Testis (tissue), 2 donors: ENCODE measurements at regions not wholly inside any gene's neighbourhood (a gene's known extent, or its start where the extent isn't known, plus 50 kb on each side); places are given as distances from the start of the nearest gene placed in this dataset.

ENCODE experiments used
- DNase-seq: peaks from one replicate; pipeline ENCODE4 v3.0.0-alpha.2; 2019
- H3K27ac ChIP-seq, 2 donors: fragments of 200-600 bp; sonication (generic); one replicate each; pipeline ENCODE4 v1.5.1; 2019
- H3K27me3 ChIP-seq: fragments of 200-600 bp; sonication (generic); one replicate; pipeline ENCODE4 v1.5.1; 2019
- H3K36me3 ChIP-seq: fragments of 200-600 bp; sonication (generic); one replicate; pipeline ENCODE4 v1.5.1; 2017; ENCODE audit warnings: low read depth; ENCODE audit errors: missing control alignments
- H3K4me1 ChIP-seq: fragments of 200-600 bp; sonication (generic); one replicate; pipeline ENCODE4 v1.5.1; 2019
- H3K4me3 ChIP-seq, 2 donors: fragments of 200-600 bp; sonication (generic); one replicate each; pipeline ENCODE4 v1.5.1; 2017 to 2019
- H3K9me3 ChIP-seq: fragments of 200-600 bp; sonication (generic); one replicate; pipeline ENCODE4 v1.5.1; 2017
- CTCF ChIP-seq, 3 experiments: fragments of 450-650 bp in 2 of 3; fragments of 200-600 bp in 1 of 3; sonication (generic) in 1 of 3; IDR thresholded peaks; one replicate each; pipeline ENCODE4 v1.5.1; 2016 to 2019; ENCODE audit warnings: antibody characterized with exemption in 3 of 3, mild to moderate bottlenecking in 2 of 3, moderate library complexity in 1 of 3
- POLR2A ChIP-seq: fragments of 450-650 bp; IDR thresholded peaks from one replicate; pipeline ENCODE4 v1.6.1; 2017; ENCODE audit warnings: antibody characterized with exemption, mild to moderate bottlenecking, moderate library complexity
- WGBS, 2 donors: methylation state at CpG; one replicate each; pipeline ENCODE4 v1.1.5; 2018; 5-methylcytosine and 5-hydroxymethylcytosine counted together
- intact Hi-C: fragments of 100-400 bp; cut with DNase I; formaldehyde crosslinking; loops from one replicate; pipeline ENCODE4 v1.15.1; 2023; ENCODE audit warnings: low total_unique reads

GRCh38 chr20:60201198-60201835, 243.1 kb downstream of the CDH26 start:
- Histone ChIP-seq H3K27ac (no peak overlapping the region), H3K27me3 (no peaks in the 10 kb centered on the region), H3K9me3 (no peaks in the 10 kb centered on the region), H3K4me3 (no peak overlapping the region), H3K36me3 (no peaks in the 10 kb centered on the region), H3K4me1 (no peaks in the 10 kb centered on the region)
- DNase-seq: no peak
- TF ChIP-seq POLR2A (no peak), CTCF (IDR thresholded peaks at IDR 0.05) (no peak)
- WGBS, 2 donors: 84 to 92% methylated on average over 2 of the region's 2 CpGs
- intact Hi-C loops: no loop called here

- no peaks in the 10 kb centered on the region for H3K4me1 ChIP-seq
- H3K27me3 ChIP-seq: no peaks in the 10 kb centered on the region
- no peaks in the 10 kb centered on the region for H3K9me3 ChIP-seq
- H3K27ac ChIP-seq: no peak overlapping the region
- intact Hi-C loops: no loop called here
- no peaks in the 10 kb centered on the region for H3K36me3 ChIP-seq
- no peak overlapping the region for H3K4me3 ChIP-seq
- 69 to 76% methylated on average over 4 to 5 of the region's 5 CpGs for WGBS, 2 donors
- DNase-seq: no peak
- TF ChIP-seq POLR2A: no peak
- no peak for TF ChIP-seq CTCF (IDR thresholded peaks at IDR 0.05)
Observed at GRCh38 chr20:60202046-60202445, 243.8 kb downstream of the CDH26 start.

- no peak for TF ChIP-seq POLR2A
- Histone ChIP-seq H3K36me3 (no peaks in the 10 kb centered on the region), H3K27me3 (no peaks in the 10 kb centered on the region), H3K27ac (no peak overlapping the region), H3K4me1 (no peaks in the 10 kb centered on the region), H3K4me3 (no peak overlapping the region), H3K9me3 (no peaks in the 10 kb centered on the region)
- DNase-seq: no peak
- WGBS, 2 donors: 61 to 75% methylated on average over 5 to 6 of the region's 6 CpGs
- intact Hi-C loops: no loop called here
Observed at GRCh38 chr20:60203451-60203850, 245.2 kb downstream of the CDH26 start.

GRCh38 chr20:60204601-60205000, 246.4 kb downstream of the CDH26 start:
- Histone ChIP-seq H3K4me1 (no peaks in the 10 kb centered on the region), H3K4me3 (no peak overlapping the region), H3K36me3 (no peaks in the 10 kb centered on the region), H3K27me3 (no peaks in the 10 kb centered on the region), H3K9me3 (no peaks in the 10 kb centered on the region), H3K27ac (no peak overlapping the region)
- intact Hi-C loops: no loop called here
- TF ChIP-seq POLR2A: no peak
- TF ChIP-seq CTCF (IDR thresholded peaks at IDR 0.05): no peak
- DNase-seq: no peak
- WGBS, 2 donors: 76 to 78% methylated on average over 4 of the region's 4 CpGs

- DNase-seq: no peak
- Histone ChIP-seq H3K9me3 (no peaks in the 10 kb centered on the region), H3K27ac (no peak overlapping the region), H3K4me3 (no peak overlapping the region), H3K4me1 (no peaks in the 10 kb centered on the region), H3K36me3 (no peaks in the 10 kb centered on the region), H3K27me3 (no peaks in the 10 kb centered on the region)
- WGBS, 2 donors: 60 to 80% methylated on average over 3 of the region's 3 CpGs
- TF ChIP-seq POLR2A: no peak
- no peak for TF ChIP-seq CTCF (IDR thresholded peaks at IDR 0.05)
- intact Hi-C loops: no loop called here
Observed at GRCh38 chr20:60206259-60206658, 248.0 kb downstream of the CDH26 start.
